Mesothelial cell of epicardium (in vitro differentiated cells): ENCODE measurements at regions not wholly inside any gene's neighbourhood (a gene's known extent, or its start where the extent isn't known, plus 50 kb on each side); places are given as distances from the start of the nearest gene placed in this dataset.
"Not testable (repeated sequence)": the region's sequence is repeated elsewhere in the genome, so short reads cannot be mapped to it uniquely, and the experiment has no call there.

ENCODE experiments used
- DNase-seq, 2 experiments: peaks; one replicate each; pipeline ENCODE4 v3.0.0; 2021; ENCODE audit warnings: low spot score in 2 of 2; ENCODE audit not compliant: unreplicated experiment in 2 of 2
- H3K27ac Mint-ChIP-seq: 2 replicates; pipeline ENCODE4 v1.8.0; 2021; ENCODE audit warnings: mixed read lengths
- H3K27me3 Mint-ChIP-seq: 2 replicates; pipeline ENCODE4 v1.8.0; 2021; ENCODE audit warnings: low read depth, mixed read lengths
- H3K36me3 Mint-ChIP-seq: 2 replicates; pipeline ENCODE4 v1.8.0; 2021; ENCODE audit warnings: mixed read lengths
- H3K4me1 Mint-ChIP-seq: 2 replicates; pipeline ENCODE4 v1.8.0; 2021; ENCODE audit warnings: mixed read lengths
- H3K4me3 Mint-ChIP-seq: 2 replicates; pipeline ENCODE4 v1.8.0; 2021; ENCODE audit warnings: mild to moderate bottlenecking, moderate library complexity, mixed read lengths
- H3K9me3 Mint-ChIP-seq: 2 replicates; pipeline ENCODE4 v1.8.0; 2021; ENCODE audit warnings: mixed read lengths
- TF ChIP-seq, protein P1 (sequence below): fragments of 200-600 bp; sonication (generic); IDR thresholded peaks from one replicate; pipeline ENCODE4 v1.5.0; 2021; ENCODE audit warnings: antibody characterized with exemption; ENCODE audit not compliant: unreplicated experiment

DNA sequence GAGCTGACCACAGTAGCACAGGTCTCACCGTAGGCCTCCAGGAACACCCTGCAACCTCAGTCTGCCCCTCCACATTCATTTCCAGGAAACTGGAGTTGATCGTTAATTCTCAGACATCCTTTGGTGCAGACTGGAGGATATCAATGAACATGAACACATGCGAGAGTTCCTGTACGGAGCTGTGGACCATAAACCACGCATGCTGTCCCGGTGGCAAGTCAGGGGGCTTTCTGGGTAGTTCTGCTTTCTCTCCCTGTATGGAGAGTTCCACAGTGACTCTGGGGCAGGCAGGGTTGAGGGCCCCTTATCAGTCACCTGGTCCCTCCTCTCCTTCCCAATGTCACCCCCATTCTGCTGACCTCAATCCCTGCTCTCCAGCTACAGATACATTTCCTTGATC is 55.5 kb upstream of the URI1 start:
- Mint-ChIP-seq H3K27me3 (peaks cover 7% of the 10 kb centered on the region), H3K36me3 (no peaks in the 10 kb centered on the region), H3K4me1 (peaks cover 11% of the 10 kb centered on the region), H3K4me3 (no peak overlapping the region), H3K27ac (no peak overlapping the region), H3K9me3 (no peaks in the 10 kb centered on the region)
- TF ChIP-seq, protein P1, sequence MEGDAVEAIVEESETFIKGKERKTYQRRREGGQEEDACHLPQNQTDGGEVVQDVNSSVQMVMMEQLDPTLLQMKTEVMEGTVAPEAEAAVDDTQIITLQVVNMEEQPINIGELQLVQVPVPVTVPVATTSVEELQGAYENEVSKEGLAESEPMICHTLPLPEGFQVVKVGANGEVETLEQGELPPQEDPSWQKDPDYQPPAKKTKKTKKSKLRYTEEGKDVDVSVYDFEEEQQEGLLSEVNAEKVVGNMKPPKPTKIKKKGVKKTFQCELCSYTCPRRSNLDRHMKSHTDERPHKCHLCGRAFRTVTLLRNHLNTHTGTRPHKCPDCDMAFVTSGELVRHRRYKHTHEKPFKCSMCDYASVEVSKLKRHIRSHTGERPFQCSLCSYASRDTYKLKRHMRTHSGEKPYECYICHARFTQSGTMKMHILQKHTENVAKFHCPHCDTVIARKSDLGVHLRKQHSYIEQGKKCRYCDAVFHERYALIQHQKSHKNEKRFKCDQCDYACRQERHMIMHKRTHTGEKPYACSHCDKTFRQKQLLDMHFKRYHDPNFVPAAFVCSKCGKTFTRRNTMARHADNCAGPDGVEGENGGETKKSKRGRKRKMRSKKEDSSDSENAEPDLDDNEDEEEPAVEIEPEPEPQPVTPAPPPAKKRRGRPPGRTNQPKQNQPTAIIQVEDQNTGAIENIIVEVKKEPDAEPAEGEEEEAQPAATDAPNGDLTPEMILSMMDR, result no peak
- DNase-seq, result peak in 1 of 2 experiments; percentile 1

DNA sequence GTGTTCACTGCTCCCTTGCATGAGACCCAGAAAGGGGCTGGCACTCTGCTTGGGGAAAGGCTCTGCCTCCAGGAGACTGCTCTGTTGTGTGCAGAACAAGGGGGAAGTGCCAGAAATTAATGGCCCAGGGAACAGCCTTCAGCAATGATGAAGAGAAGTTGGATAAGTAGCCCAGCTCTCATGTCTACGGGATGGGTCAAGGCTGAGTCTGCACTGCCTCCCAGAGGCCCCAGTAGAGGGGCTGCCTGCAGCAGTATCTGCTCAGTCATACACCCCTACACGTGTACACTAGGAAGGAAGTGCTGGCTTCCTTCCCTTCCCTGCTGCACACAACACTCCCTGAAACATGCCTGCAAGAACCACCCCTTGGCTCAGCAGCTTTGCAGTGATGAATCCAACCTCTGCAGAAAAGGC is 54.6 kb upstream of the URI1 start:
- peaks cover 11% of the 10 kb centered on the region for H3K4me1 Mint-ChIP-seq
- no peak overlapping the region for H3K27ac Mint-ChIP-seq
- no peaks in the 10 kb centered on the region for H3K9me3 Mint-ChIP-seq
- H3K27me3 Mint-ChIP-seq, result peaks cover 6% of the 10 kb centered on the region
- no peak overlapping the region for H3K4me3 Mint-ChIP-seq
- no peaks in the 10 kb centered on the region for H3K36me3 Mint-ChIP-seq
- peak in 1 of 2 experiments; percentile 44 for DNase-seq
- TF ChIP-seq, protein P1, result no peak

DNA sequence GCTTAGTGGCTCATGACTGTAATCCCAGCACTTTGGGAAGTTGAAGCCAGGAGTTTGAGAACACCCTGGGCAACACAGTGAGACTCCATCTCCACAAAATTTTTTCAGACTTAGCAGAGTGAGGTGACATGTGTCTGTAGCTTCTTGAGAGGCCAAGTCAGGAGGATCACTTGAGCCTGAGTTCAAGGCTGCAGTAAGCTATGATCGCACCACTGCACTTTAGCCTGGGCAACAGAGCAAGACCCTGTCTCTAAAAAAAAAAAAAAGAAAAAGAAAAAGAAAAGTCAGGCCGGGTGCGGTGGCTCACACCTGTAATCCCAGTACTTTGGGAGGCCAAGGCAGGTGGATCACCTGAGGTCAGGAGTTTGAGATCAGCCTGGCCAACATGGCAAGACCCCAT is 54.0 kb upstream of the URI1 start:
- not testable (repeated sequence) for H3K27me3 Mint-ChIP-seq, H3K27ac Mint-ChIP-seq, H3K36me3 Mint-ChIP-seq, DNase-seq, H3K4me3 Mint-ChIP-seq, H3K9me3 Mint-ChIP-seq
- peaks cover 11% of the 10 kb centered on the region for H3K4me1 Mint-ChIP-seq

DNA sequence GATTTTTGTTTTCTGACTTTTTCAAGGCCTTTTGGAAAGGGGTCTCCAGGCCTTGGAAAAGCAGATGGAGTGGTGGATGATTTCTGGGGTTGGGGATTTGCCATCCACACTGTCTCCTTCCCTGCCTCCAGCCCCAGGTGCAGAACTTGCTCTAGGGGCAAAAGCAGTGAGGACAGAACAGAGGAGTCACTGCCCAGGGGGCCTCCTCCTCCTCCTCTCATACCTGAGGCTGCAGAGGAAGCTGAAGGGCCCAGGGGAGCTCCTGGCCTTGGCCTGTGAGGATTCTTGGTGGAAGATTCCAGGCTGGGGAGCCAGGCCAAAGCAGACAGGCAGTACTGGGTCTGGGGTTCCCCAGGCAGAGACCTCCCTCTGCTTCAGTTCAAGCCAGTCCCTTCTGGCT is 52.3 kb upstream of the URI1 start:
- no peaks in the 10 kb centered on the region for H3K9me3 Mint-ChIP-seq
- no peak overlapping the region for H3K27ac Mint-ChIP-seq
- H3K4me1 Mint-ChIP-seq, result peaks cover 15% of the 10 kb centered on the region
- no peak overlapping the region for H3K4me3 Mint-ChIP-seq
- H3K36me3 Mint-ChIP-seq, result no peaks in the 10 kb centered on the region
- peaks cover 2% of the 10 kb centered on the region for H3K27me3 Mint-ChIP-seq
- DNase-seq, result peak in 1 of 2 experiments; percentile 27
- TF ChIP-seq, protein P1, result no peak

DNA sequence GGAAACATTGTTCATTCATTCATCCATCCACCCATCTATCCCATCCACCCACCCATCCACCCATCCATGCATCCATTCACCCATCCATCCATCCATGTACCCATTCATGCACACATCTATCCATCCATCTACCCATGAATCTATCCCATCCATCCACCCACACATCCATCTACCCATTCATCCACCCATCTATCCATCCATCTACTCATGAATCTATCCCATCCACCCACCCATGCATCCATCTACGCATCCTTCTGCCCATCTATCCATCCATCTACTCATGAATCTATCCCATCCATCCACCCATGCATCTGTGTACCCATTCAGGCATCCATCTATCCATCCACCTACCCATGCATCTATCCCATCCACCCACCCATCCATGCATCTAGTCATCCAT is 51.6 kb upstream of the URI1 start:
- H3K9me3 Mint-ChIP-seq, result no peaks in the 10 kb centered on the region
- H3K36me3 Mint-ChIP-seq, result no peaks in the 10 kb centered on the region
- TF ChIP-seq, protein P1, result no peak
- no peak overlapping the region for H3K27ac Mint-ChIP-seq
- DNase-seq, result no peak
- no peak overlapping the region for H3K4me3 Mint-ChIP-seq
- H3K4me1 Mint-ChIP-seq, result peaks cover 15% of the 10 kb centered on the region
- H3K27me3 Mint-ChIP-seq, result peaks cover 2% of the 10 kb centered on the region
